ENCODE measurements at regions not wholly inside any gene's neighbourhood (a gene's known extent, or its start where the extent isn't known, plus 50 kb on each side); places are given as distances from the start of the nearest gene placed in this dataset.

DNA sequence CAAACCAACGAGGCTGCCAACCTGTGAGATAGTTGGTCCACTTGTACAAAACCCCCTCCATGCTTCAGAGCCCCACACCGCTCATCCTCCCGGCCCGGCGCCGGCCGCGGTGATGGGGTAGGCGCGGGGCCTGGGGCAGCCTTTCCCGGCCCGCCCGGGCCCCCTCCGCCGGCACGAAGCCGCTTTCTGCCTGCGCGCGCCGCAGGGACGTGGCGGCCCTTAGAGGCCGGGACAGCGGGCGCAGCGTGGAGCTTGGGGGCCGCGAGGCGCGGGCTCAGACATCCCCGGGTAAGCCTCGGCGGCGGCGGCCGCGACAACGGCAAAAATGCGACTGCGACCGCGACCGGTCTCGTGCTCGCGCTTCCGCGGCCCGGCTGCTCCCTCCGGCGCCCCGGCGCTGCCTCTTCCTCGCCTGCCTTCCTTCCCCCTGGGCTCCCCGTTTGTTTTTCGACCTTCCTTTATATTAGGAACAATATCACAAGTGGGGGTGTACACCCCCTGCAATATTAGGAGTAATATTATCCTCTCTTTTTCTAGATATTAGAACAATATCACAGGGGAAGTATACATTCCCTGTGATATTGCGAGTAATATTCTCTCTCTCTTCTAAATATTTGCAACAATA lies 53.9 kb upstream of the CEACAM21 start:
- H3K9me3 ChIP-seq, result no peaks in the 10 kb centered on the region
- peak overlapping the region; percentile 18 for H3K27ac ChIP-seq
- H3K36me3 ChIP-seq, result no peaks in the 10 kb centered on the region
- TF ChIP-seq, protein P1, sequence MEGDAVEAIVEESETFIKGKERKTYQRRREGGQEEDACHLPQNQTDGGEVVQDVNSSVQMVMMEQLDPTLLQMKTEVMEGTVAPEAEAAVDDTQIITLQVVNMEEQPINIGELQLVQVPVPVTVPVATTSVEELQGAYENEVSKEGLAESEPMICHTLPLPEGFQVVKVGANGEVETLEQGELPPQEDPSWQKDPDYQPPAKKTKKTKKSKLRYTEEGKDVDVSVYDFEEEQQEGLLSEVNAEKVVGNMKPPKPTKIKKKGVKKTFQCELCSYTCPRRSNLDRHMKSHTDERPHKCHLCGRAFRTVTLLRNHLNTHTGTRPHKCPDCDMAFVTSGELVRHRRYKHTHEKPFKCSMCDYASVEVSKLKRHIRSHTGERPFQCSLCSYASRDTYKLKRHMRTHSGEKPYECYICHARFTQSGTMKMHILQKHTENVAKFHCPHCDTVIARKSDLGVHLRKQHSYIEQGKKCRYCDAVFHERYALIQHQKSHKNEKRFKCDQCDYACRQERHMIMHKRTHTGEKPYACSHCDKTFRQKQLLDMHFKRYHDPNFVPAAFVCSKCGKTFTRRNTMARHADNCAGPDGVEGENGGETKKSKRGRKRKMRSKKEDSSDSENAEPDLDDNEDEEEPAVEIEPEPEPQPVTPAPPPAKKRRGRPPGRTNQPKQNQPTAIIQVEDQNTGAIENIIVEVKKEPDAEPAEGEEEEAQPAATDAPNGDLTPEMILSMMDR (IDR thresholded peaks at IDR 0.05), result no peak
- peak overlapping the region; percentile 31 to 55 for H3K4me3 ChIP-seq (ENCODE audit: low read depth in 1 of 2, low read length in 1 of 2)
- peaks cover 84% of the 10 kb centered on the region for H3K27me3 ChIP-seq
- peaks cover 23 to 29% of the 10 kb centered on the region in 2 experiments for H3K4me1 ChIP-seq (ENCODE audit: control insufficient read depth in 1 of 2, insufficient read depth in 1 of 2, low read depth in 1 of 2, low read length in 1 of 2)

DNA sequence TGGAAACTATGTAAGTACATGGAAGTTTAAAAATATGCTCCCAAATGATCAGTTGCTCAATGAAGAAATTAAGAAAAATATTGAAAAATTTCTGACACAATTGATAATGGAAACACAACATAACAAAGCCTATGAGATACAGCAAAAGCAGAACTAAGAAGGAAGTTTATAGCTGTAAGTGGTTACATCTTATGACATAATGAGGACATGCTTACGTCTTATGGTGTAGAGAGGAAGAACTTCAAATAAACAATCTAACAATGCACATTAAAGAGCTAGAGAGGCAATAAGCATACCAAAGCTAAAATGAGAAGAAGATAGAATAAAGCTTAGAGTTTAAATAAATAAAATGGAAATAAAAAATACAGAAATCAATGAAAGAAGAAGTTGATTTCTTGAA lies 50.0 kb upstream of the CEACAM21 start:
- Histone ChIP-seq H3K4me1 (ENCODE audit: control insufficient read depth in 1 of 2, insufficient read depth in 1 of 2, low read depth in 1 of 2, low read length in 1 of 2) (peaks cover 47 to 62% of the 10 kb centered on the region in 2 experiments), H3K27ac (no peak overlapping the region), H3K27me3 (peaks cover 46% of the 10 kb centered on the region)

More for the DNA sequence above, 50.0 kb upstream of the CEACAM21 start:
- Histone ChIP-seq H3K36me3 (no peaks in the 10 kb centered on the region), H3K9me3 (no peaks in the 10 kb centered on the region), H3K4me3 (ENCODE audit: low read depth in 1 of 2, low read length in 1 of 2) (no peak overlapping the region)
- TF ChIP-seq, protein P1 (IDR thresholded peaks at IDR 0.05), result no peak

Measured in neutrophil (primary cell).